ENCODE measurements at regions not wholly inside any gene's neighbourhood (a gene's known extent, or its start where the extent isn't known, plus 50 kb on each side); places are given as distances from the start of the nearest gene placed in this dataset.

DNA sequence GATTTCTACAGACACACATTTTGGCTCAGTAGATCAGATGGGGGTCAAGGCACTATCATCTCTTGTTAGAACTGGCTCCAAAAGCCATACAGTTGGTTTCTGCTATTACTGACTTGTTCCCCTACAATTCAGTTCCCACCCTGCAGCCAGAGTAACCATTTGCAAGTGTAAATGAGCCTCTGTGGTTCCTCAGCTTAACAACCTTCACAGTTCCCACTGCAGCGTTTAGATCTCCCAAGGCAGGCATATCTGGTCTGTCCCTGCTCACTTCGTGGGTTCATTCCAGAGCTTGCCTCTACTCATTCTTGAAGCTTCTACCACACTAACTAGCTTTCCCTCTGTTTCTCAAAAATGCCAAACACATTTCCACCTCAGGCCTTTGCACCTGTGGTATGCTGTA, 186.1 kb downstream of the CBLN1 start:
- H3K27me3 ChIP-seq (ENCODE audit: insufficient read depth, low read length) = no peaks in the 10 kb centered on the region

DNA sequence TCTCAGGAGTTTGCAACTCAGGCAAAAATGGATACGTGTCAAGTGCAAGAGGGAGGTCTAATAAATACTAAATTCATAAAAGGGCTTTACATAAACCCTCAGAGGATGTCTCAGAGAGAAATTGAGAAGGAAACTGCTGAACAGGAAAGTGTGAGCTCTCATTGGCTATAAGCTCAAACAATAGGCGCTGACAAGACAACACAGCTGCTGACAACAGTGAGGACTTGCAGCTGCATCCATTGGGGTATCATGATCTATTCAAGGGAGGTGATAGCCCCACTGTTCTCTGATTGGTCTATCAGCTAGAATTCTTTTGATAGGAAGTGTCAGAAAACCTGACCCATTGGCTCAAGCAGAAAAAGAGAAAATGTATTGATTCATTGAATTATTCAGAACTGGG, 187.2 kb downstream of the CBLN1 start:
- Histone ChIP-seq H3K4me1 (ENCODE audit: insufficient read depth, low read length) (no peaks in the 10 kb centered on the region), H4K20me1 (ENCODE audit: insufficient read depth, low read length) (no peaks in the 10 kb centered on the region), H3K27me3 (ENCODE audit: insufficient read depth, low read length) (no peaks in the 10 kb centered on the region), H3K79me2 (ENCODE audit: insufficient read depth, low read length) (no peaks in the 10 kb centered on the region), H2AFZ (ENCODE audit: low read length) (no peak overlapping the region), H3K4me3 (ENCODE audit: insufficient read depth, low read length) (no peak overlapping the region), H3K9me3 (ENCODE audit: low read depth, low read length) (peaks cover 2% of the 10 kb centered on the region), H3K27ac (ENCODE audit: low read depth, low read length) (no peak overlapping the region), H3K4me2 (ENCODE audit: insufficient read depth, low read length) (no peak overlapping the region), H3K36me3 (ENCODE audit: insufficient read depth, low read length) (no peaks in the 10 kb centered on the region)
- TF ChIP-seq, protein P1, sequence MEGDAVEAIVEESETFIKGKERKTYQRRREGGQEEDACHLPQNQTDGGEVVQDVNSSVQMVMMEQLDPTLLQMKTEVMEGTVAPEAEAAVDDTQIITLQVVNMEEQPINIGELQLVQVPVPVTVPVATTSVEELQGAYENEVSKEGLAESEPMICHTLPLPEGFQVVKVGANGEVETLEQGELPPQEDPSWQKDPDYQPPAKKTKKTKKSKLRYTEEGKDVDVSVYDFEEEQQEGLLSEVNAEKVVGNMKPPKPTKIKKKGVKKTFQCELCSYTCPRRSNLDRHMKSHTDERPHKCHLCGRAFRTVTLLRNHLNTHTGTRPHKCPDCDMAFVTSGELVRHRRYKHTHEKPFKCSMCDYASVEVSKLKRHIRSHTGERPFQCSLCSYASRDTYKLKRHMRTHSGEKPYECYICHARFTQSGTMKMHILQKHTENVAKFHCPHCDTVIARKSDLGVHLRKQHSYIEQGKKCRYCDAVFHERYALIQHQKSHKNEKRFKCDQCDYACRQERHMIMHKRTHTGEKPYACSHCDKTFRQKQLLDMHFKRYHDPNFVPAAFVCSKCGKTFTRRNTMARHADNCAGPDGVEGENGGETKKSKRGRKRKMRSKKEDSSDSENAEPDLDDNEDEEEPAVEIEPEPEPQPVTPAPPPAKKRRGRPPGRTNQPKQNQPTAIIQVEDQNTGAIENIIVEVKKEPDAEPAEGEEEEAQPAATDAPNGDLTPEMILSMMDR (IDR thresholded peaks at IDR 0.05; ENCODE audit: extremely low read depth, low read depth, low read length) = no peak
- DNase-seq (ENCODE audit: insufficient read length, low spot score, missing footprints) = no peak

More for the DNA sequence above, 186.1 kb downstream of the CBLN1 start:
- no peak overlapping the region for H2AFZ ChIP-seq (ENCODE audit: low read length)
- no peaks in the 10 kb centered on the region for H3K79me2 ChIP-seq (ENCODE audit: insufficient read depth, low read length)
- no peaks in the 10 kb centered on the region for H4K20me1 ChIP-seq (ENCODE audit: insufficient read depth, low read length)
- peaks cover 2% of the 10 kb centered on the region for H3K9me3 ChIP-seq (ENCODE audit: low read depth, low read length)
- H3K36me3 ChIP-seq (ENCODE audit: insufficient read depth, low read length) = no peaks in the 10 kb centered on the region
- no peak overlapping the region for H3K4me2 ChIP-seq (ENCODE audit: insufficient read depth, low read length)
- DNase-seq (ENCODE audit: insufficient read length, low spot score, missing footprints) = no peak
- H3K4me3 ChIP-seq (ENCODE audit: insufficient read depth, low read length) = no peak overlapping the region
- no peak overlapping the region for H3K27ac ChIP-seq (ENCODE audit: low read depth, low read length)
- no peaks in the 10 kb centered on the region for H3K4me1 ChIP-seq (ENCODE audit: insufficient read depth, low read length)
- TF ChIP-seq, protein P1 (IDR thresholded peaks at IDR 0.05; ENCODE audit: extremely low read depth, low read depth, low read length) = no peak

DNA sequence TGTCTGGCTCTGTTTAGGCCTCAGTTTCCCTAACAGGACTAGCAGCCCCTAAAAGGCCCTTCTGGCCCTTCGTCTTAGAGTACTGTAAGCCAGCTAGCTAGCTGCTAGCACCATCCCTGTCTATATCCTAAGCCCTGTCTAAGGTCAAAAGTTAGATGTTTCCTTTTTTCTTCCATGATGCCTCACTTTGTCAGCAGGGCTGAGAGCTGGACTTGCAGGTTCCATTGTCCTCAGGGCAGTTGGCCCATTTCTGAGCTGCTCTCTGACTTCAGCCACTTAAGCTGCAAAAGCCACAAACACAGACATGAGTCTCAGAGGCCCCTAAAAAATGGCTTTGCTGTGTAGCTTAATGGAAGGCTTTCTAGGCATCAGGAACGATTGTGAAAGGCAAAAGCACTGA, 187.7 kb downstream of the CBLN1 start:
- Histone ChIP-seq H3K4me2 (ENCODE audit: insufficient read depth, low read length) (no peak overlapping the region), H3K36me3 (ENCODE audit: insufficient read depth, low read length) (no peaks in the 10 kb centered on the region), H3K27me3 (ENCODE audit: insufficient read depth, low read length) (no peaks in the 10 kb centered on the region), H4K20me1 (ENCODE audit: insufficient read depth, low read length) (no peaks in the 10 kb centered on the region), H2AFZ (ENCODE audit: low read length) (no peak overlapping the region), H3K9me3 (ENCODE audit: low read depth, low read length) (peaks cover 2% of the 10 kb centered on the region), H3K79me2 (ENCODE audit: insufficient read depth, low read length) (no peaks in the 10 kb centered on the region), H3K4me3 (ENCODE audit: insufficient read depth, low read length) (no peak overlapping the region), H3K4me1 (ENCODE audit: insufficient read depth, low read length) (no peaks in the 10 kb centered on the region), H3K27ac (ENCODE audit: low read depth, low read length) (no peak overlapping the region)
- TF ChIP-seq, protein P1 (IDR thresholded peaks at IDR 0.05; ENCODE audit: extremely low read depth, low read depth, low read length) = no peak
- peak; percentile 42 for DNase-seq (ENCODE audit: insufficient read length, low spot score, missing footprints)

DNA sequence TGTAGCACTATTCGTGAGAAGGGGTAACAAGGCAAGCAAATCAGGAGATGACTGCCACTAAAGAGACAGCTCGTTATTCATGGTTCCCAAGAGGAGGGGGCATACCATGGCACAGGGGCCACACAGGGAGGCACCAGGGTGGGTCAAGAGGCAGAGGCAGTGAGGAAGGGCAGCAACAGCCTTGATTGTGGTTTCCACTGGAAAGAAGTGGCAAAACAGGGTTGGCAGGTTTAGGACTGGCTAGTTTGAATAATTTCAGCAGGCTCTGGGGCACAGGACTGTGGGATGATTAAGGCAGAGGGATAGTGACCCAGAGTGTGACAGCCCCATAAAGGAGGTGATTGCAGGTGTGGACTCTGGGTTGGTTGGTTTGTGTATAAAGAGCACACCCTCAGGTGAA, 188.9 kb downstream of the CBLN1 start:
- DNase-seq (ENCODE audit: insufficient read length, low spot score, missing footprints) = no peak
- Histone ChIP-seq H3K79me2 (ENCODE audit: insufficient read depth, low read length) (no peaks in the 10 kb centered on the region), H3K4me2 (ENCODE audit: insufficient read depth, low read length) (no peak overlapping the region), H3K27me3 (ENCODE audit: insufficient read depth, low read length) (no peaks in the 10 kb centered on the region), H2AFZ (ENCODE audit: low read length) (no peak overlapping the region), H3K9me3 (ENCODE audit: low read depth, low read length) (peaks cover 2% of the 10 kb centered on the region), H4K20me1 (ENCODE audit: insufficient read depth, low read length) (no peaks in the 10 kb centered on the region), H3K4me3 (ENCODE audit: insufficient read depth, low read length) (no peak overlapping the region), H3K27ac (ENCODE audit: low read depth, low read length) (no peak overlapping the region), H3K4me1 (ENCODE audit: insufficient read depth, low read length) (no peaks in the 10 kb centered on the region), H3K36me3 (ENCODE audit: insufficient read depth, low read length) (no peaks in the 10 kb centered on the region)
- TF ChIP-seq, protein P1 (IDR thresholded peaks at IDR 0.05; ENCODE audit: extremely low read depth, low read depth, low read length) = no peak
